ENCODE measurements at regions not wholly inside any gene's neighbourhood (a gene's known extent, or its start where the extent isn't known, plus 50 kb on each side); places are given as distances from the start of the nearest gene placed in this dataset.
"Not testable (repeated sequence)": the region's sequence is repeated elsewhere in the genome, so short reads cannot be mapped to it uniquely, and the experiment has no call there.

- DNase-seq = not testable (repeated sequence)
Measured at GRCh38 chr16:88148682-88149081, 197.4 kb downstream of the BANP start.

- DNase-seq = not testable (repeated sequence)
Measured at GRCh38 chr16:88149158-88149603, 197.9 kb downstream of the BANP start.

DNA sequence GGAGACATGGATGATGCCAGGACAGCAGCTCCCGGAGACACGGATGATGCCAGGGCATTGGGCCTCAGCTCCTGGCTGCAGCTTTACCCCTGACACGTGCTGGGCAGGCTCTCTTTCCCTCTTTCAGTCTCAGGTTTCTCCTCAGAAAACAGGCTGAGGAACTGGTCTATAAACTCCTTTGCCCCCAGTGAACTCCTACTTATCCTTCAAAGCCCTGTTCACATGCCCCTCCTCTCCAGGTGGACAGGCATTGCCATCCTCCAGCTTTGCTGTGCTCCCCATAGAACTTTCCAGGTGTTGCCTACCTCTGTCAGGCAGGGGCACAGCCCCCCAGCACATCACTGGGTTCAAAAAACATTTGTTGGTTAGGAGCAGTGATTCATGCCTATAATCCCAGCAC, 198.4 kb downstream of the BANP start:
- DNase-seq = not testable (repeated sequence)

DNA sequence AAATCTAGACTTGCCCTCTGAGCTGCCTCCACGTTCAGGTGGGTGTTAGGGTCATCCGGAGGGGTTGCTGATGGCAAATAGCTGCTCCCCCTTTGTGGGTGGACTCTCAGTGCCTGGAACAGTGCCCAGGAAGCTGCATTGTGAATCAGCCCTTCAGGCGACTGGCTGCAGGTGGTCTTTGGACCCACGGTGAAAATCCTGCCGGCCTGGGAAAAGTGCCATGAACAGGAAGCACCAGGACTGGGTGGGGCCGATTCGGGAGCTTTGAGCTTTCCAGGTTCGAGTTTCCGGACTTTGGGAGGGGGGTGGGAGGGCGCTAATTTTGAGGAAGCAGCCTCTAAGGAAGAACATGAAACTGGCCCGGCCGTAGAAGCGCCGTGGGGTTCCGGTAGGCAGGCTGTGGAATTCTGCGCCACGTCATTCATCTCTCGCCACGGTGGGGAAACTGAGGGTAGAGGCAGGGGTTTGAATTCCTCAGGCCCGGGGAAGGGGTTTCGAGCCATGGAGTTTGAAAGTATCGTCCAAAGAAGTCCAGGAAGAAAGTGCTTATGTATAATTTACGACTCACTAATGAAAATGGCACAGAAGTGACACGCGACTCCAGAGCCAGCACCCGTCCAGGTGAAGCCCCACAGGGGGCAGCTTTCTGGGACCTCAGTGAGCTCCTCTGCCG, 199.4 kb downstream of the BANP start:
- DNase-seq = not testable (repeated sequence)

DNA sequence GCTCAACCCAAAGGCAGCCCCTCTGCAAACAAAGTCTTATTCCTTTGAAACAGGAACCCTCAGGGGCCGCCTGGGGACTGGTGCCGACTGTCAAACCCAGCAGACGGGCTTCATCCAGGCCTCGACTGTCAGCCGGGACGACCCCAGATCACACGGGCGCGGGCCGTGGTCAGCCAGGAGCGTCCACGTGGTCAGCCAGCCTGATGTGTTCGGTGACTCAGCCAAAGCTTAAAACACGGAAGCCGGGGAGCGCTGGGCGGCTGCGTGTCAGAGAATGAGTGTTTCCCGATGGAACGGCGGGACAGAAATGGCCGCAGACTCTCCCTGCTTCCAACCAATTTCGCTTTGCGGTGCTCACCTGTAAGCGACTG, 199.9 kb downstream of the BANP start:
- not testable (repeated sequence) for DNase-seq

DNA sequence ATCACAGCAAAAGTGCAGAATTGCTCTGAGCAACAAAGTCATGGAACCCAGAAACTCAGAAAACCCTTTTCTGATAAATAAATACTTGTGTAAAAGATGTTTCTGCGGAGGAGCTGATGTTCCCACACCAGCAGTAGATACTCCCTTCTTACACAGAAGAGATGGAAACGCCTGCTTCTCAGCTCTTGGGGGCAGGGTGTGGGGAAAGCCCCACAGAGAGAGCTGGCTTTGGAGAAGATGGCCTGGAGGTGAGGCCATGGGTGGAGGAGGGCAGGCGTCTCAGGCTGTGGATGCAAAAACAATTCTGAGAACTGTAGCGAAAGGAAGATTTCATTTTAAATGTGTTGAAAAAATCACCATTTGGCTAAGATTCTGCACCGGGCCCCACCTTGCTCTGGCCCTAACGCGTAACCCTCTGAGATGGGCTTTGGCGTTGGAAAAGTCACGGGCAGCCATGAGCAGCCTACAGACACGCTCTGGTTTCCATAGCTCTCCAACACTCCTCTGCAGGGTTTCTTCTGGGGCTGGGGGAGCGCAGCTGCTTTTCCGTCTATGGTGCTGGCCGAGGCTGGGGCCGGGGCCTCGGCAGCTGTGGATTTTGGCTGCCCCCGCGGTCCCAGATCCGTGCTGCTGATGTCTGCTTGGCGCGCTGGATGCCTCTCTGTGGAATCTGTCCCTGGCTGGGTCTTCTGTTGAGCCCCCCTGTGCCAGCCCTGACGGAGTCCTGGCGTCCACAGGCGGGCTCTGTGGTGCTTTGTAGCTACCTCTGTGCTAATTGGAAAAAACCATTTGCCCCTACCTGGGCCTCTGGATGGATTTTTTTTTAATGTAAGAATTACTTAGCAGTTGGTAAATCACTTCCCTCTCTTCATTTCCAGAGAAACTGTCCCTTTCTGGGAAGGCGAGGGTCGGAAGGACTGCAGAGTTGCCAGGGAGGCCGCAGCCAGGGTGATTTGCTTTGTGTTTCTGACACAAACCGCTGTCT, 200.9 kb downstream of the BANP start:
- DNase-seq = not testable (repeated sequence)

GRCh38 chr16:88152879-88153278, 201.6 kb downstream of the BANP start:
- DNase-seq = not testable (repeated sequence)

DNA sequence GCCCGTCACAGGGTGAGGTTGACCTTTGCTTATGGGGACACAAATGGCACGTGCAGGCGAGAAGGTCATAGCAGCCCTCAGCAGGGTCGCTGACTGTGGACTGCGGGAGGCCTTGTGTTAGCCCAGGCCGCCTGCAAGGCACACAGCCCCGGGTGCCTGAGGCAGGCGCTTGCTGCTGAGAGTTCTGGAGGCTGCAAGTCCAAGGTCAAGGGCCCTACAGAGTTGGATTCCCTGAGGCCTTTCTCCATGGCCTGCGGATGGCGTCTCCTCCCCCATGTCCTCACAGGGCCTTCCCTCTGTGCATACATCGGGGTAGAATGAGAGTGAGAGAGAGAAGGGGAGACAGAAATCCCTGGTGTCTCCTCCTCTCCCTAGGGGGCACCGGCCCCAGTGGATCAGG, 202.3 kb downstream of the BANP start:
- DNase-seq = not testable (repeated sequence)

DNA sequence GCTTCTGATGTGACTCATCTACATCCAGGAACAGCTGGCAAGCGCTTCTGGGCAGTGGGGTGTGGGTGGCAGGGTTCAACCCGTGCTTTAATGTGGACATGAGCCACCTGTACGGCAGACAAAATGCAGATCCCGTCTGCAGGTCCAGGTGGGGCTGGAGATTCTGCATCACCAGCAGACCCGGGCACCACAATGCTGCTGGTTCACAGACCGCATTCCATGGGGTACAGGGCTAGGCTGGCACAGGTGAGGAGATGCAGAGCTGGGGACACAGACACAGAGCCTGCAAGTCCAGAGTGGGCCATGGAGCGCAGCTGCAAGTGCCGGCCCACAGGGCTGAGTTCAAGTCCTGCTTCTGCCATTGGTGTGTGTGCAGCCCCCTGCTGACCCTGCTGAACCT, 203.7 kb downstream of the BANP start:
- DNase-seq = not testable (repeated sequence)

- DNase-seq = not testable (repeated sequence)
Measured at GRCh38 chr16:88155681-88156080, 204.4 kb downstream of the BANP start.

DNA sequence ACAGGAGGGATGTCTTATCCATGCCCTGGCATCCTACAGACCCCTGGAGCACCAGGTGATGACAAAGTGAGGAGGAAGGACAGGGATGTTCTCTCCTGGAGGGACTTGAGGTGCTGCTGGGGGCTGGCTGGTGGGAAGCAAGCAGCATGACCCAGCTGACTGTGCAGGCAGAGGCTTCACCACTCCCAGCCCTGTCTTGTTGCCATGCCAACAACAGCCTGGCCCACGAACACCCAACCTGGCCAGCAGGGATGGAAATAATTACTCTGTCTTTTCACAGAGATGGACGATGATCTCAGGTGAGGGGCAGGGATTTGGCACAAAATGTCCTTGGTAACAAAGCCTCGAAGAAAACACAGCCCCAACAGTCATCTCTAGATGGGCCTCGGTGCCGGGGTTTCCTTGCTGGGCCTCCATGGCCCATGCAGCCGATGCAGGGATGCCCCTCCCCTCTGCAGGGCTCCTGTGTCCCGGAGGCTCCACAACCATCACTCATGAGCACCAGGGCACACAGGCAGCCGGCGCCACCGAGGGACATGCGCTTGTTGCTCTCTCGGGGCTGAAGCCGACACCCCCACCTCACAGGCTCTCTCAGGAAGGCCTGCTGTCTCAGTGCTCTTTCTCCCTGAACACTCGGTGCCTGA, 205.5 kb downstream of the BANP start:
- DNase-seq = not testable (repeated sequence)

GRCh38 chr16:88157686-88158085, 206.5 kb downstream of the BANP start:
- DNase-seq = not testable (repeated sequence)

DNA sequence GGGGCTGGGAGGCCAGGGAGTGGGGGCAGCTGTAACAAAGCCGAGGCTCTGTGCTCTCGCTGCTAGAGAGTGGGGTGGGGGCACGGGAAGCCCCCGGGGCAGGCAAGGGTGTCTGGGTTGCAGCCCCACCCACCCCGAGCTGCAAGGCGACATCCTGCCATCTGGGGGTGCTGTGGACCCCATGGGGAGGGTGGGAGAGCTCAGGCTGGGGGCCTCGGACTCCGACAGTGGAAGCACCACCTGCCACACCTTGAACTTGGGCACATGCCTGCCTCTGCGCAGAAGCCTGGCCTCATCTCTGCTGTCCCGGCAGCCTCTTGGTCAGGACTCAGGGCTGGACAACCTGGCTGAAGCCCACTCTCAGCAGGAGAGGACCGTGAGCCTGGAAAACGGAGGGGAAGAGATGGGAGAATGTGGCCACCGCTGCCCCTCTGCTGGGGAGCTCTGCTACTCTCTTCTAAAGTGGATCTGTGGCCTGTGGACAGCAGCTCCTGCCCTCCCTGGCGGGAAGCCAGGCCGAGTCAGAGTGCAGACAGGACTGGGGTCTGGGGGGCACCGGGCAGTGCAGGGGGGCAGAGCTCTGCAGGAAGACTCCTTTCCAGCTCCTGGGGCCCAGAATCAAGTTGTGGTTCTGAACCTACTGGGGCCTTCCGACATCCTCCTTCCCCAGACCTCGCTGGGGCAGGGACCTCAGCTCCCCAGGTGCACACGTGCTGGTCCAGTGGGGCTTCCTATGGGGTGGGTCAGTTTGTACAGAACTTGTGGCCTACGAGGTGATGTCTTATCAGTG, 207.2 kb downstream of the BANP start:
- DNase-seq = not testable (repeated sequence)

DNA sequence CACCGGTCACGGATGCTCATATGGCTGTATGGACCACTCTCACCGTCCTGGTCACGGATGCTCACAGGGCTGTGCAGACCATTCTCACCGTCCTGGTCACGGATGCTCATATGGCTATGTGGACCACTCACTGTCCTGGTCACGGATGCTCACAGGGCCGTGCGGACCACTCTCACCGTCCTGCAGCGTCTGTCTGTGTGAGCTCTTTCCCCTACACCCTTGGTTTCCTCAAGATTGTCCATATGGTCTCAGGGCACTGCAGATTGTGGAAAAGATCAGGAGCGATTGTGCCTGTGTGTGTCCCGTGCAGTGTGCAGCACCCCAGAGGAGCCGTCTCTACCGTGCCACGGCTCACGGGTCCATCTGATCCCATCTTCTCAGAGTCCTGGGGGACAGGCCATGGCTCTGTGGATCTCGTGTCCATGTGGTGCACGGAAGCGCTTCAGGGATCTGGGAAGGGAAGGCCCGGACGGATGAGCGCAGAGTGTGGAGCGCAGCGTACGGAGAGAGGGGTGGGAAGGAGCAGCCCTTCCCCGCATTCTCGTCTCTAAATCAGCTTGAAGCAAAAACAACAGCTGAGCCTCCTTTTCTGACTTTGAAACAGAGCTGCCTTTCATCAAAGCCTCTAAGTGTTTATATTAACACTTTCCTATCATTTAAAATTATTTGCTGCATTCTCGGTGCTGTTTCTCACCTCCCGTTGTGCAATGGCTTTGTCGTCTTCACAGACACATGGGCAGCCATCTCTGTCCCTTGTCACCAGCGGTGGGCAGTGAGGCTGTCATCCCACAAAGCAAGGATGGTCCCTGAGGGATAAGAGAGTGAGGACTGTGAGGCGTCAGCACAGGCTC, 208.0 kb downstream of the BANP start:
- DNase-seq = not testable (repeated sequence)

DNA sequence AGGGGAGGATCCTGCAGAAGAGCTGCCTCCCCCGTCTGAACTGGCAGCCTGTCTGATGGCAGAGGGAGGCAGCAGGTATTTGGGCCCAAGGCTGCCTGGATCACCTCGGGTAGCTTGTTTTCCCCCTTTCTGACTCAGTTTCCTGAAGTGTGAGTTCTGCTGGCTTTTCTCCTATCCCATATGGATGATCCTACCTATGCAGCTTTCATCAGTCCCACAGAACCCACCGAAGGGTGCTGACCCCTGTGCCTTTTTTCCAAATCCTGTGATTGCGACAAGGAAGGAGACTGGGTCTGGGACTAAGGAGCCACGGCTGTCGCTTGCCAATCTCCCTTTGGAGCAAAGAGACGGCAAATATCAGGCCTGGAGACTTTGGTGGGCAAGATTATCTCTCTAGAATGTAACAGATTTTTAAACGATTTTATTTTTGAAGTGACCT, 208.7 kb downstream of the BANP start:
- not testable (repeated sequence) for DNase-seq

- not testable (repeated sequence) for DNase-seq
Measured at GRCh38 chr16:88161191-88161590, 210.0 kb downstream of the BANP start.

- DNase-seq = not testable (repeated sequence)
Measured at GRCh38 chr16:88161623-88162275, 210.5 kb downstream of the BANP start.

DNA sequence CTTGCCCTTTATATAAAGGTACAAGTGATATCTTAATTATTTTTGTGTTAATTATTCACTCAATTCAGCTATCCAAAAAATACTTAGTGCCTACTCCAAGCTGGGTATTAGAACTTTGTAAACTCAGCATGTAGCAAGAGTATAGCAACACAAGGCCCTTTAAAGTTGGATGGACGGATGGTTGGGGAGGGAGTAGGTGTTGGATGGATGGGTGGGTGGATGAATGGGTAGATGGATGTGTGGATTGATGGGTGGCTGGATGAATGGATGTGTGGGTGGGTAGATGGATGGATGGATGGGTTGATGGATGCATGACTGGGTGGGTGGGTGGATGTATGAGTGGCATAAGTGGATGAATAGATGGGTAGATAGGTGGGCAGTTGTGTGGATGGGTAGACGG, 211.5 kb downstream of the BANP start:
- not testable (repeated sequence) for DNase-seq

DNA sequence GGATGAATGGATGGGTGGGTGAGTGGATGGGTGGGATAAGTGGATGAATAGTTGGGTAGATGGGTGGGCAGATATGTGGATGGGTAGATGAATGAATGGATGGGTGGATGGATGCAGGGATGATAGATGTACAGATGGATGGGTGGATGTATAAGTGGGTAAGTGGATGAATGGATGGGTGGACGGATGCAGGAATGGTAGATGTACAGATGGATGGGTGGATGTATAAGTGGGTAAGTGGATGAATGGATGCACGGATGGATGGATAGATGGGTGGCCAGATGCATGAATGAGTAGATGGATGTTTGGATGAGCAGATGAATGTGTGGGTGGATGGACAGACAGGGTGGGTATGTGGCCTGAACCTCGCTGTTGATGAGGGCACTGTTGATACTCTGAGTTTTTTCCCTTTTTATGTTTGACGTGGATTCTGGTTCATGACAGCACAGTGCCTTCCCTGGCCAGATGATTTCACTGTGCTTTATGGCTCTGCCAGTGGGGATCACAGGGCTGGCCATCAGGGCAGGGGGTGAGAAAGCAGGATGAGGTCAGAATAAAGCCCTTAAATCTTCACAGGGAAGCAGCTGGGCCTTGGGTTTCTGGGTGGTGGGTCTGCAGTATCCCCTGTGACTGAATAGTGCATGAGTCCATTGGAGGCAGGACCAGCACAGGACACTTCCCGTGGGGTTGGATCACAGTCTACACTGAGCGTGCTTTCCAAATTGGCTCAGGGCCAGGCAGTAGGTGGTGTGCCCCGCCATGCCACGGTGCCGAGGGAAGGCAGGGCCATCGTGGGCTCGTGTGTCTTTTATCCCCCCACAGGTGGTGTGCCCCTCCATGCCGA, 213.2 kb downstream of the BANP start:
- DNase-seq = not testable (repeated sequence)

DNA sequence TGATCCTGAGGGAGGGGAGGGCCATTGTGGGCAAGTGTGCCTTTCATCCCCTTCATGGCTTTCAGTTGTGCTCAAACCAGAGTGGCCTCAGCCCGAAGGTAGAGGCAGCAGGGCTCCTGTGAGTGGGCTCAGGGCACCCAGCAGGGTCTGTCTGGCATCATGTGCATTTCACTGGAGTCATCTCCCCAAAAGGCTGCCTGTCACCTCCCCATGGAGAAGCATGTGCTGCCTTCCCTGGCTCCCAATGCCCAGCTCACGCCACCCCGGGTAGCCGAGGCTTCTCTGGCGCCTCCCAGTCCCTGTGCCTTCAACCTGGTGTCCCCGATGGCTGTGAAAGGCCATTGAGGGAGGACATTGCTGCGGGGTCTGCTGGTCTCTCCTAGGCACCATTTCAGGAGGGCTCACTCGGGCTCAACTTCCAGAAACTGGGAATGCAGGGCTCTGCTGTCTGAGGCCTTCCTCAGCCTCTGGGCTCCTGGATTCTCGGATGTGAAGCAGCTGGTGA, 213.9 kb downstream of the BANP start:
- not testable (repeated sequence) for DNase-seq
